HepG2 (cell line): ENCODE measurements at regions not wholly inside any gene's neighbourhood (a gene's known extent, or its start where the extent isn't known, plus 50 kb on each side); places are given as distances from the start of the nearest gene placed in this dataset.

Experiments
- ATAC-seq: fragments of 200-7000 bp; cut with Tn5 transposase; 3 replicates; pipeline ENCODE4 v1.9.1; 2020; ENCODE audit warnings: mild to moderate bottlenecking, moderate library complexity
- BruUV-seq: library from RNA; stranded (reverse); fragments of 400-500 nt; replicated peaks from 2 replicates; lab custom pipeline; 2021; lab: Mats Ljungman, UMichigan
- CTCF ChIA-PET: fragments of 300-600 bp; formaldehyde crosslinking; extraction: SDS; loops from one replicate; lab custom pipeline; 2021; ENCODE audit warnings: low total read pairs, inconsistent platforms, low intra/inter-chr PET ratio; lab: Yijun Ruan, JAX
- POLR2A ChIA-PET: fragments of 350-600 bp; sonication (Branson Sonifier 250); formaldehyde crosslinking; loops from one replicate; lab custom pipeline; 2020; ENCODE audit warnings: antibody characterized with exemption, inconsistent platforms; lab: Yijun Ruan, JAX
- DNase-seq: peaks from one replicate; pipeline ENCODE4 v3.0.0-alpha.2; 2015; ENCODE audit warnings: low spot score
- FAIRE-seq: peaks from 3 replicates; lab custom pipeline; 2011; peaks lifted over from hg19 to GRCh38; lab: Jason Lieb, UNC
- H2AFZ ChIP-seq: one replicate; pipeline ENCODE4 v1.6.1; 2011; ENCODE audit warnings: low read length, inconsistent platforms
- H3K27ac ChIP-seq: fragments of 300-600 bp; 3 replicates; pipeline ENCODE4 v1.8.0; 2011; ENCODE audit warnings: mixed run types, mild to moderate bottlenecking, mixed read lengths, low read length, inconsistent platforms; ENCODE audit not compliant: insufficient read depth; ENCODE audit errors: extremely low read length
- H3K27me3 ChIP-seq, 2 experiments: fragments of 200-600 bp in 1 of 2; 2 replicates in 1 of 2; 3 replicates in 1 of 2; pipeline versions ENCODE4 v1.6.0 to v1.8.0; 2011; ENCODE audit warnings: low read length in 2 of 2, mild to moderate bottlenecking in 2 of 2, moderate library complexity in 2 of 2, inconsistent platforms in 1 of 2; ENCODE audit not compliant: insufficient read depth in 2 of 2, control insufficient read depth in 1 of 2
- H3K36me3 ChIP-seq, 2 experiments: fragments of 200-600 bp in 1 of 2; replicated peaks in 1 of 2; 2 replicates in 1 of 2; 3 replicates in 1 of 2; pipeline versions ENCODE4 v1.5.1 to v1.8.0; 2011; ENCODE audit warnings: low read length in 2 of 2, inconsistent platforms in 1 of 2; ENCODE audit not compliant: insufficient read depth in 2 of 2, control insufficient read depth in 1 of 2
- H3K4me1 ChIP-seq: 2 replicates; pipeline ENCODE4 v1.5.1; 2012; ENCODE audit warnings: low read length, inconsistent platforms; ENCODE audit not compliant: insufficient read depth
- H3K4me2 ChIP-seq: 2 replicates; pipeline ENCODE4 v1.6.0; 2011; ENCODE audit warnings: low read depth, low read length, inconsistent platforms
- H3K4me3 ChIP-seq, 3 experiments: fragments of 200-600 bp in 1 of 3; sonication (generic), shearing (Covaris generic) in 1 of 3; replicated peaks in 1 of 3; 2 replicates each; pipeline ENCODE4 v1.5.1; 2011 to 2016; ENCODE audit warnings: low read length in 3 of 3, inconsistent platforms in 2 of 3, low read depth in 2 of 3, mild to moderate bottlenecking in 2 of 3, control low read depth in 1 of 3, mixed read lengths in 1 of 3; ENCODE audit not compliant: insufficient read depth in 1 of 3
- H3K79me2 ChIP-seq: one replicate; pipeline ENCODE4 v1.6.1; 2011; ENCODE audit warnings: low read length, inconsistent platforms; ENCODE audit not compliant: insufficient read depth
- H3K9ac ChIP-seq: 2 replicates; pipeline ENCODE4 v1.6.0; 2011; ENCODE audit warnings: mild to moderate bottlenecking, low read depth, low read length, inconsistent platforms; ENCODE audit not compliant: insufficient read depth
- H3K9me3 ChIP-seq: 2 replicates; pipeline ENCODE4 v1.5.1; 2012; ENCODE audit warnings: mild to moderate bottlenecking, low read length
- H4K20me1 ChIP-seq: 2 replicates; pipeline ENCODE4 v1.6.0; 2011; ENCODE audit warnings: inconsistent platforms, mild to moderate bottlenecking, low read length, moderate library complexity; ENCODE audit not compliant: insufficient read depth
- GTF2F1 ChIP-seq: fragments of 150-350 bp; IDR thresholded peaks from 2 replicates; pipeline ENCODE4 v1.6.1; 2014; ENCODE audit warnings: low read length
- POLR2A ChIP-seq, 2 experiments: IDR thresholded peaks; 2 replicates each; pipeline ENCODE4 v1.6.1; 2011; ENCODE audit warnings: low read depth in 2 of 2, low read length in 2 of 2, mild to moderate bottlenecking in 1 of 2, moderate library complexity in 1 of 2; ENCODE audit not compliant: insufficient read depth in 1 of 2
- SNRNP70 ChIP-seq: fragments of 200-400 bp; formaldehyde crosslinking; IDR thresholded peaks from 2 replicates; pipeline ENCODE4 v1.6.1; 2017; ENCODE audit warnings: mild to moderate bottlenecking, low read depth, low read length, moderate library complexity
- YEATS2 ChIP-seq: sonication (generic); formaldehyde crosslinking; IDR thresholded peaks from 2 replicates; pipeline ENCODE4 v1.4.0; 2020; ENCODE audit warnings: missing genetic modification reagents, borderline replicate concordance
- ZFY ChIP-seq: sonication (generic); formaldehyde crosslinking; IDR thresholded peaks from 2 replicates; pipeline ENCODE4 v1.4.0; 2020; ENCODE audit warnings: missing genetic modification reagents
- ZIK1 ChIP-seq: sonication (generic); formaldehyde crosslinking; IDR thresholded peaks from 2 replicates; pipeline ENCODE4 v1.5.0; 2020; ENCODE audit warnings: mild to moderate bottlenecking, low read depth, missing genetic modification reagents, borderline replicate concordance
- WGBS: methylation state at CpG from one replicate; pipeline ENCODE4 v1.1.6; 2017; ENCODE audit warnings: low lambda C conversion rate; 5-methylcytosine and 5-hydroxymethylcytosine counted together
- in situ Hi-C: cut with HindIII; loops from 2 replicates; pipeline ENCODE4 v1.10.0; 2017; ENCODE audit warnings: low pct_unique_long_range_greater_than_20kb; ENCODE audit not compliant: extremely low pct_ligation_motif_present
- intact Hi-C: fragments of 100-400 bp; cut with micrococcal nuclease; formaldehyde crosslinking; loops from one replicate; pipeline ENCODE4 v1.10.0; 2022; ENCODE audit not compliant: unreplicated experiment
- TF ChIP-seq, protein P1 (sequence below): sonication (generic); formaldehyde crosslinking; IDR thresholded peaks from 2 replicates; pipeline ENCODE4 v1.5.0; 2020; ENCODE audit warnings: mild to moderate bottlenecking, missing genetic modification reagents, borderline replicate concordance
- TF ChIP-seq, protein P2 (sequence below): sonication (generic); formaldehyde crosslinking; IDR thresholded peaks from 2 replicates; pipeline ENCODE4 v1.8.0; 2022; ENCODE audit warnings: missing genetic modification reagents, low read depth, mild to moderate bottlenecking, borderline replicate concordance
- TF ChIP-seq, protein P3 (sequence below): sonication (generic); formaldehyde crosslinking; IDR thresholded peaks from 2 replicates; pipeline ENCODE4 v1.8.1; 2023; ENCODE audit warnings: mild to moderate bottlenecking, missing genetic modification reagents
- TF ChIP-seq, protein P4 (sequence below): sonication (generic); formaldehyde crosslinking; IDR thresholded peaks from 2 replicates; pipeline ENCODE4 v1.4.0; 2020; ENCODE audit warnings: mild to moderate bottlenecking, missing genetic modification reagents

DNA sequence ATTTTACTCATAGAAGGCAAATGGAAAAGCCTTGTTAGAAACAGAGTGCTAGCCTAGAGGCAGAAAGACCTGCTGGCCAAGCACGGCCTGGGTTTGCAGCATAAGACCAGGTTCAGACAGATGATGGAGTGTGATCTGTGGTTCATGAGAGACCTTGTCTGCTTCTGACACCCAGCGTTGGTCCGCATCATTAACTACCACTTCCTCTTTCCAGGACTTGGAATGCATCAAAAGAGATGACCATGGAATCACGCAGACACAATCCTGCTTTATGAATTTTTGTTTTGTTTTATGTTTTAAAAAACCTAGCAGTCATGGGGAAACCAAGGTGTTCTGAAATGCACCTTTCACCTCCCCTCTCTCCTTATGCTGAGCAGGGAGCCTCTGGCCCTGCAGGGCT lies 76.8 kb upstream of the SYNDIG1 start:
- CTCF ChIA-PET = no interaction called here
- ATAC-seq = no peak
- Histone ChIP-seq H2AFZ (no peak overlapping the region), H3K9me3 (no peaks in the 10 kb centered on the region), H3K9ac (no peak overlapping the region), H3K4me1 (no peaks in the 10 kb centered on the region), H3K4me2 (no peak overlapping the region), H3K27ac (no peak overlapping the region), H3K27me3 (no peaks in the 10 kb centered on the region), H3K36me3 (no peaks in the 10 kb centered on the region), H3K4me3 (no peak overlapping the region), H3K79me2 (no peaks in the 10 kb centered on the region), H4K20me1 (no peaks in the 10 kb centered on the region)
- 9% methylated on average over 4 of the region's 4 CpGs for WGBS
- POLR2A ChIA-PET = no interaction called here
- in situ Hi-C loops = no loop called here
- intact Hi-C loops = no loop called here
- FAIRE-seq = no peak
- no TSS peak for BruUV-seq
- no peak for DNase-seq
- TF ChIP-seq, protein P1, sequence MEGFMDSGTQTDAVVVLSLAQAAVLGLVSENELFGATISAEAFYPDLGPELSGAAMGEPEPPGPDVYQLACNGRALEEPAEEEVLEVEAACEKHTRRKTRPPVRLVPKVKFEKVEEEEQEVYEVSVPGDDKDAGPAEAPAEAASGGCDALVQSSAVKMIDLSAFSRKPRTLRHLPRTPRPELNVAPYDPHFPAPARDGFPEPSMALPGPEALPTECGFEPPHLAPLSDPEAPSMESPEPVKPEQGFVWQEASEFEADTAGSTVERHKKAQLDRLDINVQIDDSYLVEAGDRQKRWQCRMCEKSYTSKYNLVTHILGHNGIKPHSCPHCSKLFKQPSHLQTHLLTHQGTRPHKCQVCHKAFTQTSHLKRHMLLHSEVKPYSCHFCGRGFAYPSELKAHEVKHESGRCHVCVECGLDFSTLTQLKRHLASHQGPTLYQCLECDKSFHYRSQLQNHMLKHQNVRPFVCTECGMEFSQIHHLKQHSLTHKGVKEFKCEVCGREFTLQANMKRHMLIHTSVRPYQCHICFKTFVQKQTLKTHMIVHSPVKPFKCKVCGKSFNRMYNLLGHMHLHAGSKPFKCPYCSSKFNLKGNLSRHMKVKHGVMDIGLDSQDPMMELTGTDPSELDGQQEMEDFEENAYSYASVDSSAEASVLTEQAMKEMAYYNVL (CRISPR knock-in tag) = no peak
- TF ChIP-seq GTF2F1 (no peak), ZFY (no peak), POLR2A (IDR thresholded peaks at IDR 0.05; ENCODE audit: insufficient read depth in 1 of 2, low read depth in 2 of 2, low read length in 2 of 2) (no peak), SNRNP70 (no peak), YEATS2 (CRISPR knock-in tag) (no peak), ZIK1 (CRISPR knock-in tag) (no peak)
- TF ChIP-seq, protein P2, sequence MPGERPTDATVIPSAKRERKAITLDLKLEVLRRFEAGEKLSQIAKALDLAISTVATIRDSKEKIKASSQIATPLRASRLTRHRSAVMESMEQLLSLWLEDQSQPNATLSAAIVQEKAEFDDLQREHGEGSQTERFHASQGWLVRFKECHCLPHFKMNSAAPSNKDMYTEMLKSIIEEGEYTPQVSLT (CRISPR knock-in tag) = no peak
- TF ChIP-seq, protein P3, sequence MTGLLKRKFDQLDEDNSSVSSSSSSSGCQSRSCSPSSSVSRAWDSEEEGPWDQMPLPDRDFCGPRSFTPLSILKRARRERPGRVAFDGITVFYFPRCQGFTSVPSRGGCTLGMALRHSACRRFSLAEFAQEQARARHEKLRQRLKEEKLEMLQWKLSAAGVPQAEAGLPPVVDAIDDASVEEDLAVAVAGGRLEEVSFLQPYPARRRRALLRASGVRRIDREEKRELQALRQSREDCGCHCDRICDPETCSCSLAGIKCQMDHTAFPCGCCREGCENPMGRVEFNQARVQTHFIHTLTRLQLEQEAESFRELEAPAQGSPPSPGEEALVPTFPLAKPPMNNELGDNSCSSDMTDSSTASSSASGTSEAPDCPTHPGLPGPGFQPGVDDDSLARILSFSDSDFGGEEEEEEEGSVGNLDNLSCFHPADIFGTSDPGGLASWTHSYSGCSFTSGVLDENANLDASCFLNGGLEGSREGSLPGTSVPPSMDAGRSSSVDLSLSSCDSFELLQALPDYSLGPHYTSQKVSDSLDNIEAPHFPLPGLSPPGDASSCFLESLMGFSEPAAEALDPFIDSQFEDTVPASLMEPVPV (CRISPR knock-in tag) = no peak
- TF ChIP-seq, protein P4, sequence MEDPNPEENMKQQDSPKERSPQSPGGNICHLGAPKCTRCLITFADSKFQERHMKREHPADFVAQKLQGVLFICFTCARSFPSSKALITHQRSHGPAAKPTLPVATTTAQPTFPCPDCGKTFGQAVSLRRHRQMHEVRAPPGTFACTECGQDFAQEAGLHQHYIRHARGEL (CRISPR knock-in tag) = no peak
- TF ChIP-seq, all 625 proteins: peak for 0
